Mucosa of descending colon (tissue), 3 donors: ENCODE measurements at regions not wholly inside any gene's neighbourhood (a gene's known extent, or its start where the extent isn't known, plus 50 kb on each side); places are given as distances from the start of the nearest gene placed in this dataset.
"Not testable (repeated sequence)": the region's sequence is repeated elsewhere in the genome, so short reads cannot be mapped to it uniquely, and the experiment has no call there.

Source experiments
- ATAC-seq: fragments of 200-7000 bp; cut with Tn5 transposase; one replicate; pipeline ENCODE4 v1.9.1; 2020; ENCODE audit warnings: mild to moderate bottlenecking, moderate library complexity
- DNase-seq, 3 donors: peaks; one replicate each; pipeline ENCODE4 v3.0.0-alpha.2; 2020
- H3K36me3 ChIP-seq: fragments of 200-600 bp; one replicate; pipeline ENCODE4 v1.8.0; 2021; ENCODE audit warnings: low read depth, mild to moderate bottlenecking
- H3K4me1 ChIP-seq: fragments of 200-600 bp; one replicate; pipeline ENCODE4 v1.8.0; 2021; ENCODE audit warnings: low read depth, mild to moderate bottlenecking
- H3K4me3 ChIP-seq: fragments of 200-600 bp; one replicate; pipeline ENCODE4 v1.8.0; 2021; ENCODE audit warnings: mild to moderate bottlenecking
- H3K9me3 ChIP-seq: fragments of 200-600 bp; one replicate; pipeline ENCODE4 v1.8.0; 2021; ENCODE audit warnings: mild to moderate bottlenecking
- intact Hi-C, 2 donors: fragments of 100-400 bp; cut with DNase I in 1 of 2; cut with micrococcal nuclease in 1 of 2; formaldehyde crosslinking; loops; one replicate each; pipeline versions ENCODE4 v1.11.0 to v1.11.1; 2022; cut with DNase I, micrococcal nuclease
- TF ChIP-seq, protein P1 (sequence below): fragments of 200-600 bp; IDR thresholded peaks from one replicate; pipeline ENCODE4 v1.8.0; 2022; ENCODE audit warnings: antibody characterized with exemption, mild to moderate bottlenecking
- donor health status: DM: no; HTN: no; CAD: no; lungs with moderate emphysema.
- donor health status: DM: no; HTN: no; CAD: no.
- donor health status: DM: no; HTN: yes; CAD: no.

DNA sequence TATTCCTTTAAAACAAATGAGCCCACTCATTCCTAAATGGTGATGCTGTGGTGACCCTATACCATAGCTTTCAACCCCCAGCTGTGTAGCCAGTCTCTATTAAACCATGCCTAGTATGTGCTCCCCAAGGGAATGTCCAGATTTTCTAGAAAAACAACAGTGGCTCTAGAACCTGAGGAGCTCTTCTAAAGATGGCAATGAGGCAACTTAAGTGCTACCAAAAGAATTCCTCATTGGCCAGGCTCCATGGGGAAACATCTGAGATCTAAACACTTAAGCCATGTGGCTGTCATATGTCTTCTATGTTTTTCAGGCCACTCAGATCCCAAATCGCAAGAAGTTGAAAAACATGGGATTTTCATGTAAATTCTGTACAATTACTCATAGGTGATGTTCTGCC, 191.0 kb downstream of the TPBG start:
- DNase-seq: no peak
- TF ChIP-seq, protein P1, sequence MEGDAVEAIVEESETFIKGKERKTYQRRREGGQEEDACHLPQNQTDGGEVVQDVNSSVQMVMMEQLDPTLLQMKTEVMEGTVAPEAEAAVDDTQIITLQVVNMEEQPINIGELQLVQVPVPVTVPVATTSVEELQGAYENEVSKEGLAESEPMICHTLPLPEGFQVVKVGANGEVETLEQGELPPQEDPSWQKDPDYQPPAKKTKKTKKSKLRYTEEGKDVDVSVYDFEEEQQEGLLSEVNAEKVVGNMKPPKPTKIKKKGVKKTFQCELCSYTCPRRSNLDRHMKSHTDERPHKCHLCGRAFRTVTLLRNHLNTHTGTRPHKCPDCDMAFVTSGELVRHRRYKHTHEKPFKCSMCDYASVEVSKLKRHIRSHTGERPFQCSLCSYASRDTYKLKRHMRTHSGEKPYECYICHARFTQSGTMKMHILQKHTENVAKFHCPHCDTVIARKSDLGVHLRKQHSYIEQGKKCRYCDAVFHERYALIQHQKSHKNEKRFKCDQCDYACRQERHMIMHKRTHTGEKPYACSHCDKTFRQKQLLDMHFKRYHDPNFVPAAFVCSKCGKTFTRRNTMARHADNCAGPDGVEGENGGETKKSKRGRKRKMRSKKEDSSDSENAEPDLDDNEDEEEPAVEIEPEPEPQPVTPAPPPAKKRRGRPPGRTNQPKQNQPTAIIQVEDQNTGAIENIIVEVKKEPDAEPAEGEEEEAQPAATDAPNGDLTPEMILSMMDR: no peak
- Histone ChIP-seq H3K4me1 (no peaks in the 10 kb centered on the region), H3K4me3 (no peak overlapping the region), H3K9me3 (no peaks in the 10 kb centered on the region), H3K36me3 (no peaks in the 10 kb centered on the region)
- intact Hi-C loops: no loop called here
- no peak for ATAC-seq

DNA sequence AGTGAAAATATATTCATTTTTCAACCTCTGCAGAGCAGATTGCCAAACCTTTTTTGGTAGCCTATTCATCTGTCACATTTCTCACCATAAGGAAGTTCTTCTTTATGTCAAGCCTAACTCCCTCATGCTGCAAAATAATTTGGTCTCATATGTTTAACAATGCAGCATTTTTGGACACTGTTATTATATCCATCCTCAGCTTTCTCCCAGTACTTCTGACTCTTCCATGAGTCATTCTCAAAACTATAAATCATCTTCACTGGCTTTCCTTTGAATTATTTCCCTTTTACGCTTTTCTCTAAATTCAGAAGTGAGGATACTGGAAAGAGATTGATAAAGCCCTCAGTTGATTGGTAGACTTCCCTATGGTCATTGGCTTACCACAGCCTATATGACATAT, 192.2 kb downstream of the TPBG start:
- no peaks in the 10 kb centered on the region for H3K4me1 ChIP-seq
- no peaks in the 10 kb centered on the region for H3K9me3 ChIP-seq
- intact Hi-C loops: no loop called here
- no peak overlapping the region for H3K4me3 ChIP-seq
- TF ChIP-seq, protein P1: no peak
- no peaks in the 10 kb centered on the region for H3K36me3 ChIP-seq
- ATAC-seq (no peak), DNase-seq (no peak)

DNA sequence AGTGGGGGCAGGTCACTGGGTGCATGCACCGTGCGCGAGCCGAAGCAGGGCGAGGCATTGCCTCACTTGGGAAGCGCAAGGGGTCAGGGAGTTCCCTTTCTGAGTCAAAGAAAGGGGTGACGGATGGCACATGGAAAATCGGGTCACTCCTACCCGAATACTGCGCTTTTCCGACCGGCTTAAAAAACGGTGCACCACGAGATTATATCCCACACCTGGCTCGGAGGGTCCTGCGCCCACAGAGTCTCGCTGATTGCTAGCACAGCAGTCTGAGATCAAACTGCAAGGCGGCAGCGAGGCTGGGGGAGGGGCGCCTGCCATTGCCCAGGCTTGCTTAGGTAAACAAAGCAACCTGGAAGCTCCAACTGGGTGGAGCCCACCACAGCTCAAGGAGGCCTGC, 194.9 kb downstream of the TPBG start:
- H3K4me1 ChIP-seq, H3K9me3 ChIP-seq, intact Hi-C loops, ATAC-seq, DNase-seq, H3K4me3 ChIP-seq, H3K36me3 ChIP-seq: not testable (repeated sequence)

DNA sequence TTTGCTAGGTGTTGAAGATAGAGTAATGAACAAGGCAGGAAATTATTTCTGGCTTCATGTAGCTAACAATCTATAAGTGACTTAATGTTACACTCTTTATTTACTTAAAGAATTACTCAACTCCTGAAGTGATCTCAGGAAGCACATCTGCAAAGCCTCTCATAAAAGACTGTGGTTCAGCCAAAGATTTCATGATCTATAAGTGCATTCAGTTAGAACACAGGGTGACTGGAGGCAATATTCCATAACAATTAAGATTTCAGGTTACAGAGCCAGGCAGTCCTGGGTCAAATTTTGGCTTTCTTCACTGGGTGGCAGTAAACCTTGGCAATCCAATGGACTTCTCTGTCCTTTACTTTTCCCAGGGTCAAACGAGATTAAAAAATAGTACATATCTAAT, 204.0 kb downstream of the TPBG start:
- TF ChIP-seq, protein P1: no peak
- no peaks in the 10 kb centered on the region for H3K4me1 ChIP-seq
- no peaks in the 10 kb centered on the region for H3K36me3 ChIP-seq
- H3K4me3 ChIP-seq: no peak overlapping the region
- DNase-seq: no peak
- H3K9me3 ChIP-seq: no peaks in the 10 kb centered on the region
- intact Hi-C loops: no loop called here
- no peak for ATAC-seq

DNA sequence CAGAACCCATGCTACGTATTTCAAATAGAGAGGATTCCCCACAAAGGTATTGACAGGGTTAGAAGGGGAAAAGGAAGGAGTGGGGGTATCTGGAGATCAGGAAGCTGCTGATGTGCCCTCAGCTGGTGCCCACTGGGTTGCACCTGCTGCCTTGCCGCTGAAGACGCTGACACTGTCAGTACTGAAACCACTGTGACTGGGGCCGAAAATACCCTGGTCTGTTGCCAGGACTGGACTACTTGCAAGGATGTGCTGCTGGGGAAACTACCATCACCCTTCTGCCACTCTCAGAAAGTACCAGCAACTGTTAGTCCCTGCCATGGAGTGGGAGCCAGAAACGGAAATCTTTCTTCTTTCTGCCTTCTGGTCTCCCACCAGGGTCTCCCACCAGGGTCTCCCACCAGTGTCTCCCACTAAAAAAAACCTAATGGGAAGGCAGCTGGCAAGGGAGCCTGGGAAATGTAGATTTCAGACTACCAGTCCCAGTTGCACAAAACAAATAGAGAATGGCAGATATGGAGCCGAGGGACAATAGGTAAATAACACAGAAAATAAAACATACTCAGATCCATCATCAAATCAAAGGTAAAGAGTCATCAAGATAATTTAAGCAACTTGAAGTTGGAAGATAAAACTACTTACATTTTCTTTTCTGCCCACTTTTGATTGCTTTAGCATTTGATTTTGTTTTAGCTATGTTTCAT, 204.8 kb downstream of the TPBG start:
- H3K9me3 ChIP-seq: no peaks in the 10 kb centered on the region
- DNase-seq (peak in 1 of 3 donors; percentile 2), ATAC-seq (no peak)
- no peaks in the 10 kb centered on the region for H3K36me3 ChIP-seq
- intact Hi-C loops: no loop called here
- H3K4me3 ChIP-seq: no peak overlapping the region
- H3K4me1 ChIP-seq: no peaks in the 10 kb centered on the region
- TF ChIP-seq, protein P1: no peak

DNA sequence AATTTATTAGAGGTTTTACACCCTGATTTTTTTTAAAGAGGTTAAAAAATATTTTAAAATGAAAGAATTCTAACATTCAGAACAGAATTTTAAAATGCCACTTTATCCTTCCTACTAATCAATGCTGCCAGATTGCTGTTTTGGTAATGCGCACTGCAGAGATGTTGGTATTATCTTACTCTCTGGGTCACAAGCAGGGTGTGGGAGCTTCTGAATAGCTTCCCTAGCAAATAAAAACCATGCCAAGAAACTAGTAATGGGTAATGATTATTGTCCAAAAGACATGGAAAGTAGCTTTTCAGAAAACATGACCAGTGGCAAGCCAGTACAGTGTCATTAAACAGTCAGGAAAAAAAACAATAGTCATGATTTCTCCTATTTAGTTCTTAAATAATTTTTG, 205.4 kb downstream of the TPBG start:
- no peaks in the 10 kb centered on the region for H3K9me3 ChIP-seq
- DNase-seq (no peak), ATAC-seq (no peak)
- TF ChIP-seq, protein P1: no peak
- no peaks in the 10 kb centered on the region for H3K4me1 ChIP-seq
- no peak overlapping the region for H3K4me3 ChIP-seq
- no peaks in the 10 kb centered on the region for H3K36me3 ChIP-seq
- intact Hi-C loops: no loop called here
